NCI-H510A treated with DMSO at 0.1 percent for 48 hours (cell line): ENCODE measurements at regions not wholly inside any gene's neighbourhood (a gene's known extent, or its start where the extent isn't known, plus 50 kb on each side); places are given as distances from the start of the nearest gene placed in this dataset.
"Not testable (repeated sequence)": the region's sequence is repeated elsewhere in the genome, so short reads cannot be mapped to it uniquely, and the experiment has no call there.

Experiments used
- DNase-seq: peaks from one replicate; lab custom pipeline; 2025; lab: John Stamatoyannopoulos, UW

GRCh38 chr13:48808683-48809082 is 155.0 kb downstream of the CYSLTR2 start:
- DNase-seq = no peak

- DNase-seq = no peak
Observed at GRCh38 chr13:48810013-48810412, 156.3 kb downstream of the CYSLTR2 start.

GRCh38 chr13:48813518-48813917 is 159.8 kb downstream of the CYSLTR2 start:
- no peak for DNase-seq

- no peak for DNase-seq
Observed at GRCh38 chr13:48816700-48817099, 159.0 kb upstream of the FNDC3A start.

- no peak for DNase-seq
Observed at GRCh38 chr13:48817166-48817802, 158.4 kb upstream of the FNDC3A start.

- no peak for DNase-seq
Observed at GRCh38 chr13:48818495-48819356, 157.0 kb upstream of the FNDC3A start.

- no peak for DNase-seq
Observed at GRCh38 chr13:48819376-48819775, 156.3 kb upstream of the FNDC3A start.

- DNase-seq = no peak
Observed at GRCh38 chr13:48819899-48820298, 155.8 kb upstream of the FNDC3A start.

- DNase-seq = not testable (repeated sequence)
Observed at GRCh38 chr13:48823526-48823925, 152.2 kb upstream of the FNDC3A start.

GRCh38 chr13:48826039-48826438 is 149.7 kb upstream of the FNDC3A start:
- no peak for DNase-seq

- not testable (repeated sequence) for DNase-seq
Observed at GRCh38 chr13:48826922-48827454, 148.7 kb upstream of the FNDC3A start.

GRCh38 chr13:48827709-48828108 is 148.0 kb upstream of the FNDC3A start:
- DNase-seq = no peak

GRCh38 chr13:48828962-48829411 is 146.7 kb upstream of the FNDC3A start:
- DNase-seq = peak; percentile 28

GRCh38 chr13:48829536-48829935 is 146.2 kb upstream of the FNDC3A start:
- DNase-seq = no peak

GRCh38 chr13:48831248-48831647 is 144.5 kb upstream of the FNDC3A start:
- DNase-seq = no peak

- DNase-seq = no peak
Observed at GRCh38 chr13:48833412-48833811, 142.3 kb upstream of the FNDC3A start.

- DNase-seq = not testable (repeated sequence)
Observed at GRCh38 chr13:48835326-48835725, 140.4 kb upstream of the FNDC3A start.

- DNase-seq = no peak
Observed at GRCh38 chr13:48838193-48838973, 137.3 kb upstream of the FNDC3A start.

GRCh38 chr13:48839171-48839570 is 136.5 kb upstream of the FNDC3A start:
- no peak for DNase-seq

- DNase-seq = no peak
Observed at GRCh38 chr13:48840366-48840765, 135.3 kb upstream of the FNDC3A start.

- no peak for DNase-seq
Observed at GRCh38 chr13:48842316-48842715, 133.4 kb upstream of the FNDC3A start.
